Activated CD8-positive, alpha-beta T cell treated with anti-CD3 and anti-CD28 coated beads, Interleukin-2, amount 10 ng/mL, durations not matched to agents 7 days and 5 days (primary cell): ENCODE measurements at regions not wholly inside any gene's neighbourhood (a gene's known extent, or its start where the extent isn't known, plus 50 kb on each side); places are given as distances from the start of the nearest gene placed in this dataset.

Experiments used
- ATAC-seq: fragments of 150-1000 bp; cut with Tn5 transposase; one replicate; pipeline ENCODE4 v1.10.0; 2021; ENCODE audit warnings: moderate library complexity
- CTCF ChIA-PET: fragments of 350-600 bp; sonication (Branson Sonifier 250); formaldehyde crosslinking; loops from one replicate; lab custom pipeline; 2021; ENCODE audit warnings: antibody characterized with exemption; lab: Charles Lee
- POLR2A ChIA-PET: fragments of 350-600 bp; sonication (Branson Sonifier 250); formaldehyde crosslinking; loops from one replicate; lab custom pipeline; 2021; ENCODE audit warnings: antibody characterized with exemption; lab: Charles Lee
- DNase-seq: peaks from one replicate; pipeline ENCODE4 v3.0.0-alpha.2; 2020
- H3K27ac Mint-ChIP-seq: one replicate; pipeline ENCODE4 v1.8.0; 2021; ENCODE audit warnings: mild to moderate bottlenecking, mixed read lengths
- H3K27me3 Mint-ChIP-seq: one replicate; pipeline ENCODE4 v1.8.0; 2021; ENCODE audit warnings: low read depth, mixed read lengths
- H3K36me3 Mint-ChIP-seq: one replicate; pipeline ENCODE4 v1.8.0; 2021; ENCODE audit warnings: low read depth, mixed read lengths
- H3K4me1 Mint-ChIP-seq: one replicate; pipeline ENCODE4 v1.8.0; 2021; ENCODE audit warnings: low read depth, mixed read lengths
- H3K4me3 Mint-ChIP-seq: one replicate; pipeline ENCODE4 v1.8.0; 2021; ENCODE audit warnings: mild to moderate bottlenecking, mixed read lengths
- H3K9me3 Mint-ChIP-seq: one replicate; pipeline ENCODE4 v1.8.0; 2022; ENCODE audit warnings: mixed read lengths; ENCODE audit not compliant: insufficient read depth

- CTCF ChIA-PET, result no interaction called here
- no peak overlapping the region for H3K27ac Mint-ChIP-seq
- no peaks in the 10 kb centered on the region for H3K27me3 Mint-ChIP-seq
- H3K36me3 Mint-ChIP-seq, result no peaks in the 10 kb centered on the region
- no peaks in the 10 kb centered on the region for H3K4me1 Mint-ChIP-seq
- ATAC-seq (no peak), DNase-seq (no peak)
- POLR2A ChIA-PET, result no interaction called here
- H3K9me3 Mint-ChIP-seq, result peaks cover 8% of the 10 kb centered on the region
- H3K4me3 Mint-ChIP-seq, result no peak overlapping the region
Measured at GRCh38 chr10:36177071-36177470, 535.0 kb upstream of the FZD8 start.

DNA sequence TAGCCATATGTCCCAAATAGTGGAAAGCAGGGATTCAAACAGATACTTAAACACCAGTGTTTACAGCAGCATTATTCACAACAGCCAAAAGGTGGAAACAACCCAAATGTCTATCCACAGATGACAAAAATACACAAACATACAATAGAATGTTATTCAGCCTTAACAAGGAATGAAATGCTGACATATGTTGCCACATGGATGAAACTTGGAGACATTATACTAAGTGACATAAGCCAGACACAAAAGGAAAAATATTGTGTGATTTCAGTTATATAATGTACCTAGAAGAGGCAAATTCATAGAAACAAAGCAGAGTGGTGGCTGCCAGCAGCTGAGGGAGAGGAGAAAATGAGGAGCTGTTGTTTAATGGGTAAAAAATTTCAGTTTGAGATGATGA is 533.9 kb upstream of the FZD8 start:
- ATAC-seq (no peak), DNase-seq (no peak)
- Mint-ChIP-seq H3K4me3 (no peak overlapping the region), H3K27me3 (no peaks in the 10 kb centered on the region), H3K27ac (no peak overlapping the region), H3K9me3 (peaks cover 8% of the 10 kb centered on the region), H3K4me1 (no peaks in the 10 kb centered on the region), H3K36me3 (no peaks in the 10 kb centered on the region)
- POLR2A ChIA-PET, result no interaction called here
- CTCF ChIA-PET, result no interaction called here

- H3K9me3 Mint-ChIP-seq, result peaks cover 8% of the 10 kb centered on the region
- no peaks in the 10 kb centered on the region for H3K4me1 Mint-ChIP-seq
- H3K4me3 Mint-ChIP-seq, result no peak overlapping the region
- CTCF ChIA-PET, result no interaction called here
- POLR2A ChIA-PET, result no interaction called here
- no peaks in the 10 kb centered on the region for H3K27me3 Mint-ChIP-seq
- ATAC-seq (no peak), DNase-seq (no peak)
- no peaks in the 10 kb centered on the region for H3K36me3 Mint-ChIP-seq
- H3K27ac Mint-ChIP-seq, result no peak overlapping the region
Measured at GRCh38 chr10:36173364-36173763, 531.3 kb upstream of the FZD8 start.

DNA sequence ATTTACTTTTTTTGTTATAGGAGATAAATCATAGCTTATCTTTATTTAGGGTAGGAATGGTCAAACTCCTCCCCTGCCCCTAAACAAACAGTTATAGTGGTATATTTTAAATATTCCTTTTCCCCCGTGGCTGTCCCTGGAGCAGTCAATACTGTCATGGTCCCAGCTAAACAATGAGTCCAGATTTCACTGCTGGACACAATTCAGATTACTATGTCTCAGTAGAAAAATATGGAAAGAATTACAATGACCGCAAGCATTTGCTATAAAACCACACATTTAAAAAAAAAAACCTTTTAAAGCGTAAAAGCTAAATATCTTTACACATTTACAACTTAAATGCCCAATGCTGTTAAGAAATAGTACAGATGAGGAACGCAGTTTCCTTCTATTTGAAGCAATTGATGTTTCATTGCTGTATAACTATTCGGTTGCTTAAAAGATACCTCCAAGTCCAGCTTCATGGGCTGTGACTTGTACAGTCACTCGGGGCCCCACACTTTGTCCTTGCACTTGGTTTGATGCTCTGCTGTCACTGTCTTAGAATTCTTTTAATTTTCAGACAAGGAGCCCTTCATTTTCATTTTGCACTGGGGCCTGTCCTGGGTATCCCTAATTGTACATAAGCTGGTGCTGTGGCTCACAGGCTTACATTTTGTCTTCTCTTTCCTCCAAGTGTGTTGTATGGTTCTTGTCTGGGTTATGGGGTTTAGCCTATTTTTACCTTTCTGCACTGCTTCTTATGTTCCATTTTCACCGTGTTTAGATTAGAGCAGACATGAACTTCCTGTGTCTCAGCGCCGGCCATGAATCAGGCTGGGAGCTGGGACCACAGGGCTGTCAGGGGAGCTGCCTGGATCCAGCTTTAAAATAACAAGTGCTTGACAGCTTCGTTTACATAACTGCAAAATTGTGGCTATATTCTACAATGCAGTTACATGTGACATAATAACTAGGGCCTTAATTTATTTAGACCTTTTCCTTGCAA is 530.2 kb upstream of the FZD8 start:
- Mint-ChIP-seq H3K27ac (no peak overlapping the region), H3K27me3 (no peaks in the 10 kb centered on the region), H3K9me3 (peaks cover 8% of the 10 kb centered on the region), H3K36me3 (no peaks in the 10 kb centered on the region), H3K4me3 (no peak overlapping the region), H3K4me1 (no peaks in the 10 kb centered on the region)
- no peak for DNase-seq
- ChIA-PET CTCF (no interaction called here), POLR2A (no interaction called here)
- ATAC-seq, result no peak

- no peaks in the 10 kb centered on the region for H3K4me1 Mint-ChIP-seq
- peaks cover 5% of the 10 kb centered on the region for H3K9me3 Mint-ChIP-seq
- POLR2A ChIA-PET, result no interaction called here
- DNase-seq, result no peak
- CTCF ChIA-PET, result no interaction called here
- no peaks in the 10 kb centered on the region for H3K27me3 Mint-ChIP-seq
- H3K36me3 Mint-ChIP-seq, result no peaks in the 10 kb centered on the region
- H3K4me3 Mint-ChIP-seq, result no peak overlapping the region
- no peak for ATAC-seq
- no peak overlapping the region for H3K27ac Mint-ChIP-seq
Measured at GRCh38 chr10:36171556-36171952, 529.5 kb upstream of the FZD8 start.

DNA sequence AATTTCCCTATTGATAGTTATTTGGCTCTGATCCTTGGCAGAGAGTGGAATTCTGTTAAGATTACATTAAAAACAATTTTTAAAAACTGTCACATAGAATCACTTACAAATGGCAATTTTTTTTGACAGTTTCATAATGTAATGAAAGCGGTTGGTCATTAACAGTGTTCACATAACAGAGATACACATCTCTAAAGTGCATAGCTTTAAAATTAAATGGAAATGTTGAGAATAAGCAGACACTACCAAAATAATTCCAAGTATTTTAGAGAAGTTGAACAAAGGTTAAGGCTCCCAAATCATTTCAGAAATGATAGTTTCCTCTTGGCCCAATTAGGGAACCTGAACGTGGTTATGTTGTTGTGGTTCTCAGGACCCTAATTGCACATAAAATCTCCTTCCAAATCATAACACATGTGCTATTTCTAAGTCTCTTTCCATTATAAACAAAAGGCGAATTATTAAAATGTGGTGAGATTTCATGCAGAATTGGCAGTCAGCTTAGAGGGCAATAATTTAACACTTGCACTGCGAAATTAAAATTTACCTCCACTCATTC is 528.9 kb upstream of the FZD8 start:
- H3K36me3 Mint-ChIP-seq, result no peaks in the 10 kb centered on the region
- ATAC-seq, result no peak
- CTCF ChIA-PET, result no interaction called here
- peaks cover 4% of the 10 kb centered on the region for H3K9me3 Mint-ChIP-seq
- no peaks in the 10 kb centered on the region for H3K27me3 Mint-ChIP-seq
- POLR2A ChIA-PET, result no interaction called here
- DNase-seq, result no peak
- no peak overlapping the region for H3K4me3 Mint-ChIP-seq
- H3K27ac Mint-ChIP-seq, result no peak overlapping the region
- no peaks in the 10 kb centered on the region for H3K4me1 Mint-ChIP-seq

DNA sequence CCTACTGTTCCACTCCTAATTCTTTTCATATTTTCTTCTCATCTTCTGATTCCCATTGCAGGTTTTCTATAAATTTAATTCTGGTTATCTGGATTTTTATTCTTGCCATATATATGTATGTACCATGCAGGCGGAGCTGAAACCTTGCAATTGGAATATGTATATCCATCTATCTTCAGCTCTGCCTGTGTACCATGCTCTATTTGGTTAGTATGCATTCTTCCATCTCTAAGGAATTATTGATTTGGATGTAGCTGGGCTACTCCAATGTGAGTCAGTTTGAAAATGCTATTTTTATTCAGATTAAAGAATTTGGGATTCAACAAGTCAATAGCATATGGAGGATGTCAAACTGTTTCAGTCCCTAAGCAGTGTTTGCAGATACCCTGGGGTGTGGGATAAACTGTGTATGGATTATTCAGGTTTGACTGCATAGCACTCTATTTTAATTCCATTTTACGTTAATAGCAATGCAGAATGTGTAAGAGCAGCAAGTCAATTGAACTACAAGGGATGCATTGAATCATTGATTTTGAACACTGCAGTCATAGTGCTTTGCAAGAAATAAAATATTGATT is 528.1 kb upstream of the FZD8 start:
- Mint-ChIP-seq H3K36me3 (no peaks in the 10 kb centered on the region), H3K4me1 (no peaks in the 10 kb centered on the region), H3K9me3 (peaks cover 4% of the 10 kb centered on the region), H3K27ac (no peak overlapping the region), H3K27me3 (no peaks in the 10 kb centered on the region), H3K4me3 (no peak overlapping the region)
- no peak for ATAC-seq
- ChIA-PET CTCF (no interaction called here), POLR2A (no interaction called here)
- DNase-seq, result no peak

DNA sequence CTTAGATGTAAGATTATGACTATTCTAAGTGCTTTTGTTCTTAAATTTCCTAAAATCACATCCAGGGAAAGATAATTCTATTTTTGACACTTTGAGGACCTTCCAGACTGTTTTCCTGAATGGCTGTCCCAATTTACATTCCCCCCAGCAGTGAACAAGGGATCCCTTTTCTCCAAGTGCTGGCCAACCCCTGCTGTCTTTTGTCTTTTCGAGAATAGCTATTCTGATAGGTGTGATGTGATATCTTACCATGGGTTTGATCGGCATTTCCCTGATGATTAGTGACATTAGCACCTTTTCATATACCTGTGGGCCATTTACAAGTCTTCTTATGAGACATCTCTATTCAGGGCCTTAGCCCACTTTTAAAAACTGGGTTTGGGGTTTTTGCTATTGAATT is 526.7 kb upstream of the FZD8 start:
- Mint-ChIP-seq H3K4me1 (no peaks in the 10 kb centered on the region), H3K4me3 (no peak overlapping the region), H3K27me3 (no peaks in the 10 kb centered on the region), H3K27ac (no peak overlapping the region), H3K9me3 (peaks cover 4% of the 10 kb centered on the region), H3K36me3 (no peaks in the 10 kb centered on the region)
- ChIA-PET CTCF (no interaction called here), POLR2A (no interaction called here)
- DNase-seq, result no peak
- ATAC-seq, result no peak

GRCh38 chr10:36164556-36165504 is 522.7 kb upstream of the FZD8 start:
- H3K4me3 Mint-ChIP-seq, result no peak overlapping the region
- H3K9me3 Mint-ChIP-seq, result no peaks in the 10 kb centered on the region
- H3K27me3 Mint-ChIP-seq, result no peaks in the 10 kb centered on the region
- DNase-seq, result no peak
- POLR2A ChIA-PET, result no interaction called here
- H3K27ac Mint-ChIP-seq, result no peak overlapping the region
- no peaks in the 10 kb centered on the region for H3K4me1 Mint-ChIP-seq
- ATAC-seq, result no peak
- no peaks in the 10 kb centered on the region for H3K36me3 Mint-ChIP-seq
- CTCF ChIA-PET, result no interaction called here

GRCh38 chr10:36163827-36164226 is 521.7 kb upstream of the FZD8 start:
- no peaks in the 10 kb centered on the region for H3K27me3 Mint-ChIP-seq
- no peaks in the 10 kb centered on the region for H3K4me1 Mint-ChIP-seq
- DNase-seq (no peak), ATAC-seq (no peak)
- peaks cover under 1% of the 10 kb centered on the region for H3K9me3 Mint-ChIP-seq
- no peak overlapping the region for H3K27ac Mint-ChIP-seq
- H3K4me3 Mint-ChIP-seq, result no peak overlapping the region
- CTCF ChIA-PET, result no interaction called here
- H3K36me3 Mint-ChIP-seq, result no peaks in the 10 kb centered on the region
- POLR2A ChIA-PET, result no interaction called here

- CTCF ChIA-PET, result no interaction called here
Measured at GRCh38 chr10:36157486-36157885, 515.4 kb upstream of the FZD8 start.

More at GRCh38 chr10:36157486-36157885, 515.4 kb upstream of the FZD8 start:
- no peaks in the 10 kb centered on the region for H3K27me3 Mint-ChIP-seq
- POLR2A ChIA-PET, result no interaction called here
- no peak overlapping the region for H3K27ac Mint-ChIP-seq
- H3K36me3 Mint-ChIP-seq, result no peaks in the 10 kb centered on the region
- no peak overlapping the region for H3K4me3 Mint-ChIP-seq
- ATAC-seq, result no peak
- peaks cover 3% of the 10 kb centered on the region for H3K9me3 Mint-ChIP-seq
- H3K4me1 Mint-ChIP-seq, result no peaks in the 10 kb centered on the region
- no peak for DNase-seq
